Suprapubic skin (tissue), 4 donors: ENCODE measurements at regions not wholly inside any gene's neighbourhood (a gene's known extent, or its start where the extent isn't known, plus 50 kb on each side); places are given as distances from the start of the nearest gene placed in this dataset.

Source experiments
- DNase-seq, 2 donors: peaks; one replicate each; pipeline ENCODE4 v3.0.0-alpha.2; 2019; ENCODE audit warnings: low spot score in 2 of 2
- H3K27ac ChIP-seq: fragments of 200-600 bp; sonication (generic); one replicate; pipeline ENCODE4 v1.5.1; 2019
- H3K27me3 ChIP-seq: fragments of 200-600 bp; sonication (generic); one replicate; pipeline ENCODE4 v1.5.1; 2019
- H3K36me3 ChIP-seq: fragments of 200-600 bp; sonication (generic); one replicate; pipeline ENCODE4 v1.5.1; 2019
- H3K4me1 ChIP-seq: fragments of 200-600 bp; sonication (generic); one replicate; pipeline ENCODE4 v1.5.1; 2019
- H3K4me3 ChIP-seq: fragments of 200-600 bp; sonication (generic); one replicate; pipeline ENCODE4 v1.5.1; 2019; ENCODE audit warnings: mild to moderate bottlenecking
- H3K9me3 ChIP-seq: fragments of 200-600 bp; sonication (generic); one replicate; pipeline ENCODE4 v1.5.1; 2019
- CTCF ChIP-seq, 2 donors: fragments of 200-600 bp in 1 of 2; fragments of 450-650 bp in 1 of 2; sonication (generic) in 1 of 2; IDR thresholded peaks; one replicate each; pipeline ENCODE4 v1.5.1; 2016 to 2019; ENCODE audit warnings: antibody characterized with exemption in 2 of 2, mild to moderate bottlenecking in 1 of 2, moderate library complexity in 1 of 2
- EP300 ChIP-seq: sonication (generic); formaldehyde crosslinking; IDR thresholded peaks from one replicate; pipeline ENCODE4 v1.6.1; 2017; ENCODE audit warnings: antibody characterized with exemption
- POLR2A ChIP-seq, 2 donors: fragments of 450-650 bp; IDR thresholded peaks; one replicate each; pipeline ENCODE4 v1.6.1; 2017; ENCODE audit warnings: antibody characterized with exemption in 2 of 2, mild to moderate bottlenecking in 2 of 2, moderate library complexity in 2 of 2
- POLR2AphosphoS5 ChIP-seq, 3 donors: sonication (generic); formaldehyde crosslinking; IDR thresholded peaks; one replicate each; pipeline ENCODE4 v1.6.1; 2017; ENCODE audit warnings: antibody characterized with exemption in 3 of 3
- WGBS: methylation state at CpG from one replicate; pipeline ENCODE4 v1.1.5; 2018; 5-methylcytosine and 5-hydroxymethylcytosine counted together

- 88% methylated on average over 33 of the region's 34 CpGs for WGBS
- DNase-seq, result no peak
- TF ChIP-seq CTCF (IDR thresholded peaks at IDR 0.05) (no peak), POLR2A (IDR thresholded peaks at IDR 0.05) (no peak), POLR2AphosphoS5 (IDR thresholded peaks at IDR 0.05) (no peak)
- no peak overlapping the region for H3K27ac ChIP-seq
- H3K4me3 ChIP-seq, result no peak overlapping the region
- peaks cover 72% of the 10 kb centered on the region for H3K27me3 ChIP-seq
- H3K4me1 ChIP-seq, result peaks cover 38% of the 10 kb centered on the region
- H3K36me3 ChIP-seq, result no peaks in the 10 kb centered on the region
- H3K9me3 ChIP-seq, result no peaks in the 10 kb centered on the region
Observed at GRCh38 chr12:132426349-132427173, 63.4 kb upstream of the FBRSL1 start.

- Histone ChIP-seq H3K36me3 (no peaks in the 10 kb centered on the region), H3K4me3 (no peak overlapping the region), H3K4me1 (peaks cover 25% of the 10 kb centered on the region), H3K27me3 (peaks cover 87% of the 10 kb centered on the region), H3K9me3 (no peaks in the 10 kb centered on the region), H3K27ac (no peak overlapping the region)
- DNase-seq, result no peak
- 29% methylated on average over 2 of the region's 4 CpGs for WGBS
- no peak for TF ChIP-seq CTCF (IDR thresholded peaks at IDR 0.05)
- no peak for TF ChIP-seq EP300
- no peak for TF ChIP-seq POLR2A (IDR thresholded peaks at IDR 0.05)
- TF ChIP-seq POLR2AphosphoS5 (IDR thresholded peaks at IDR 0.05), result no peak
Observed at GRCh38 chr12:132424811-132425210, 65.1 kb upstream of the FBRSL1 start.

GRCh38 chr12:132423820-132424645, 65.9 kb upstream of the FBRSL1 start:
- peaks cover 87% of the 10 kb centered on the region for H3K27me3 ChIP-seq
- WGBS, result 27% methylated on average over 25 of the region's 31 CpGs
- TF ChIP-seq EP300, result no peak

GRCh38 chr12:132423251-132423819, 66.6 kb upstream of the FBRSL1 start:
- no peaks in the 10 kb centered on the region for H3K36me3 ChIP-seq
- H3K27ac ChIP-seq, result no peak overlapping the region
- peaks cover 14% of the 10 kb centered on the region for H3K4me1 ChIP-seq
- H3K4me3 ChIP-seq, result no peak overlapping the region
- 72% methylated on average over 20 of the region's 29 CpGs for WGBS
- no peak for DNase-seq
- H3K9me3 ChIP-seq, result no peaks in the 10 kb centered on the region
- TF ChIP-seq POLR2A (IDR thresholded peaks at IDR 0.05) (no peak), EP300 (no peak), CTCF (IDR thresholded peaks at IDR 0.05) (no peak)
- peaks cover 92% of the 10 kb centered on the region for H3K27me3 ChIP-seq

More at GRCh38 chr12:132423820-132424645, 65.9 kb upstream of the FBRSL1 start:
- H3K36me3 ChIP-seq, result no peaks in the 10 kb centered on the region
- H3K4me1 ChIP-seq, result peaks cover 21% of the 10 kb centered on the region
- no peak overlapping the region for H3K27ac ChIP-seq
- no peak overlapping the region for H3K4me3 ChIP-seq
- H3K9me3 ChIP-seq, result no peaks in the 10 kb centered on the region
- no peak for DNase-seq

GRCh38 chr12:132422381-132423043, 67.4 kb upstream of the FBRSL1 start:
- no peak overlapping the region for H3K27ac ChIP-seq
- 45% methylated on average over 6 of the region's 6 CpGs for WGBS
- H3K27me3 ChIP-seq, result peaks cover 92% of the 10 kb centered on the region

More at GRCh38 chr12:132422381-132423043, 67.4 kb upstream of the FBRSL1 start:
- Histone ChIP-seq H3K9me3 (no peaks in the 10 kb centered on the region), H3K36me3 (no peaks in the 10 kb centered on the region), H3K4me1 (peaks cover 11% of the 10 kb centered on the region), H3K4me3 (no peak overlapping the region)
- DNase-seq, result no peak
- TF ChIP-seq CTCF (IDR thresholded peaks at IDR 0.05) (no peak), POLR2AphosphoS5 (IDR thresholded peaks at IDR 0.05) (no peak), EP300 (no peak), POLR2A (IDR thresholded peaks at IDR 0.05) (no peak)
